Peyer's patch (tissue), 4 donors: ENCODE measurements at regions not wholly inside any gene's neighbourhood (a gene's known extent, or its start where the extent isn't known, plus 50 kb on each side); places are given as distances from the start of the nearest gene placed in this dataset.

Experiments
- POLR2A ChIP-seq, 2 donors: fragments of 450-650 bp; IDR thresholded peaks; one replicate each; pipeline ENCODE4 v1.5.1; 2017; ENCODE audit warnings: antibody characterized with exemption in 2 of 2, mild to moderate bottlenecking in 2 of 2, moderate library complexity in 2 of 2
- TF ChIP-seq, protein P1 (sequence below), 6 experiments: fragments of 450-650 bp in 4 of 6; fragments of 200-600 bp in 2 of 6; sonication (generic) in 1 of 6; IDR thresholded peaks; one replicate each; pipeline ENCODE4 v1.5.1; 2017 to 2019; ENCODE audit warnings: antibody characterized with exemption in 6 of 6, mild to moderate bottlenecking in 3 of 6, moderate library complexity in 1 of 6

DNA sequence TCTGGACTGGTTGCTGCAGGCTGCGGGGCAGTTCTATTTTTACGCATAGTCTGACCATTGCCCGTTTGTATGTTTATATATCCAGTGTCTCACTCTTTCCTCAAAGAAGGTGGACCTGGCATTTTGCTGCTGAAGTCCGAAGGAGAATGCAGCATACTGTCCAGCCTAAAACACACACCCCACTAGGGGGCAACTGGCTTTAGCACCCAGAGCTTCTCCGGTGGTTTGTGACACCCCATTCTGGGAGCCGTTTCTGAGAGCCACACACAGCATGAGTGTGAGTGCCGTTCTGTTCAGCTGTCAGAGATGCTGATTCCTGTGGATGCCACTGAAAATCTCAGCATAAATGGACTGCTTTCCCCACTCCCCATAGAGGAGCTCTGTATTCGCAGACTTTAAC, 290.5 kb upstream of the TAS2R1 start:
- TF ChIP-seq, protein P1, sequence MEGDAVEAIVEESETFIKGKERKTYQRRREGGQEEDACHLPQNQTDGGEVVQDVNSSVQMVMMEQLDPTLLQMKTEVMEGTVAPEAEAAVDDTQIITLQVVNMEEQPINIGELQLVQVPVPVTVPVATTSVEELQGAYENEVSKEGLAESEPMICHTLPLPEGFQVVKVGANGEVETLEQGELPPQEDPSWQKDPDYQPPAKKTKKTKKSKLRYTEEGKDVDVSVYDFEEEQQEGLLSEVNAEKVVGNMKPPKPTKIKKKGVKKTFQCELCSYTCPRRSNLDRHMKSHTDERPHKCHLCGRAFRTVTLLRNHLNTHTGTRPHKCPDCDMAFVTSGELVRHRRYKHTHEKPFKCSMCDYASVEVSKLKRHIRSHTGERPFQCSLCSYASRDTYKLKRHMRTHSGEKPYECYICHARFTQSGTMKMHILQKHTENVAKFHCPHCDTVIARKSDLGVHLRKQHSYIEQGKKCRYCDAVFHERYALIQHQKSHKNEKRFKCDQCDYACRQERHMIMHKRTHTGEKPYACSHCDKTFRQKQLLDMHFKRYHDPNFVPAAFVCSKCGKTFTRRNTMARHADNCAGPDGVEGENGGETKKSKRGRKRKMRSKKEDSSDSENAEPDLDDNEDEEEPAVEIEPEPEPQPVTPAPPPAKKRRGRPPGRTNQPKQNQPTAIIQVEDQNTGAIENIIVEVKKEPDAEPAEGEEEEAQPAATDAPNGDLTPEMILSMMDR (IDR thresholded peaks at IDR 0.05): no peak
- no peak for TF ChIP-seq POLR2A (IDR thresholded peaks at IDR 0.05)
